Neural cell (in vitro differentiated cells): ENCODE measurements at regions not wholly inside any gene's neighbourhood (a gene's known extent, or its start where the extent isn't known, plus 50 kb on each side); places are given as distances from the start of the nearest gene placed in this dataset.

ENCODE experiments used
- H2AFZ ChIP-seq: fragments of 200-600, 300-800 bp; sonication (generic), shearing (Covaris generic); 2 replicates; pipeline ENCODE4 v1.6.0; 2014; ENCODE audit warnings: low read depth, mild to moderate bottlenecking, antibody characterized with exemption, low read length, moderate library complexity
- H3F3A ChIP-seq: fragments of 200-600 bp; shearing (Covaris generic); 2 replicates; pipeline ENCODE4 v1.6.1; 2016; ENCODE audit warnings: mild to moderate bottlenecking, moderate library complexity, mixed read lengths, antibody characterized with exemption, low read length; ENCODE audit not compliant: insufficient read depth, poor library complexity, severe bottlenecking
- H3K27ac ChIP-seq: fragments of 200-600, 300-800 bp; sonication (generic), shearing (Covaris generic); 2 replicates; pipeline ENCODE4 v1.5.1; 2014; ENCODE audit warnings: mild to moderate bottlenecking, low read length, moderate library complexity
- H3K27me3 ChIP-seq: fragments of 300-800, 200-600 bp; sonication (generic), shearing (Covaris generic); 2 replicates; pipeline ENCODE4 v1.6.0; 2014; ENCODE audit warnings: mild to moderate bottlenecking, low read depth, low read length, moderate library complexity; ENCODE audit not compliant: insufficient read depth
- H3K36me3 ChIP-seq: fragments of 300-800, 200-600 bp; sonication (generic), shearing (Covaris generic); 2 replicates; pipeline ENCODE4 v1.5.1; 2014; ENCODE audit warnings: mild to moderate bottlenecking, antibody characterized with exemption, low read length, moderate library complexity; ENCODE audit not compliant: insufficient read depth
- H3K4me2 ChIP-seq: fragments of 300-800, 200-600 bp; sonication (generic), shearing (Covaris generic); 2 replicates; pipeline ENCODE4 v1.6.0; 2014; ENCODE audit warnings: mild to moderate bottlenecking, low read length
- H3K4me3 ChIP-seq: fragments of 300-800, 200-600 bp; sonication (generic), shearing (Covaris generic); 2 replicates; pipeline ENCODE4 v1.5.1; 2014; ENCODE audit warnings: mild to moderate bottlenecking, low read length, moderate library complexity
- H3K79me2 ChIP-seq: fragments of 200-600 bp; shearing (Covaris generic); replicated peaks from 2 replicates; pipeline ENCODE4 v1.6.0; 2014; ENCODE audit warnings: mild to moderate bottlenecking, low read length, moderate library complexity; ENCODE audit not compliant: insufficient read depth
- H3K9ac ChIP-seq: fragments of 300-800, 200-600 bp; sonication (generic), shearing (Covaris generic); 2 replicates; pipeline ENCODE4 v1.6.1; 2016; ENCODE audit warnings: mild to moderate bottlenecking, low read length, mixed read lengths
- H3K9me2 ChIP-seq: fragments of 200-600 bp; shearing (Covaris generic); 2 replicates; pipeline ENCODE4 v1.6.1; 2016; ENCODE audit warnings: mild to moderate bottlenecking, low read length, mixed read lengths; ENCODE audit not compliant: insufficient read depth
- H3K9me3 ChIP-seq: fragments of 200-600, 300-800 bp; sonication (generic), shearing (Covaris generic); 2 replicates; pipeline ENCODE4 v1.6.1; 2016; ENCODE audit warnings: mild to moderate bottlenecking, mixed run types, low read length, moderate library complexity, mixed read lengths
- H4K20me1 ChIP-seq: fragments of 200-600 bp; shearing (Covaris generic); 2 replicates; pipeline ENCODE4 v1.6.1; 2016; ENCODE audit warnings: mild to moderate bottlenecking, mixed run types; ENCODE audit not compliant: insufficient read depth
- EP300 ChIP-seq: fragments of 450-650 bp; conservative IDR thresholded peaks from 2 replicates; pipeline ENCODE4 v1.6.1; 2014; ENCODE audit warnings: antibody characterized with exemption, mild to moderate bottlenecking, moderate library complexity; ENCODE audit not compliant: poor library complexity, severe bottlenecking
- EZH2 ChIP-seq: fragments of 200-600, 300-800 bp; shearing (Covaris generic), sonication (generic); IDR thresholded peaks from 2 replicates; pipeline ENCODE4 v1.6.1; 2014; ENCODE audit warnings: antibody characterized with exemption, low read length, borderline replicate concordance, mild to moderate bottlenecking; ENCODE audit not compliant: insufficient read depth, poor library complexity, severe bottlenecking
- MXI1 ChIP-seq: fragments of 450-650 bp; conservative IDR thresholded peaks from 2 replicates; pipeline ENCODE4 v1.6.1; 2014; ENCODE audit warnings: antibody characterized with exemption, mild to moderate bottlenecking; ENCODE audit not compliant: poor library complexity, severe bottlenecking
- POLR2AphosphoS5 ChIP-seq: IDR thresholded peaks from 2 replicates; pipeline ENCODE4 v1.6.1; 2012
- RAD21 ChIP-seq: fragments of 450-650 bp; conservative IDR thresholded peaks from 2 replicates; pipeline ENCODE4 v1.6.1; 2014; ENCODE audit warnings: antibody characterized with exemption, mild to moderate bottlenecking, moderate library complexity
- REST ChIP-seq: IDR thresholded peaks from 2 replicates; pipeline ENCODE4 v1.6.1; 2012; ENCODE audit warnings: borderline replicate concordance
- SMC3 ChIP-seq: fragments of 450-650 bp; conservative IDR thresholded peaks from 2 replicates; pipeline ENCODE4 v1.6.1; 2014; ENCODE audit warnings: antibody characterized with exemption, mild to moderate bottlenecking, moderate library complexity; ENCODE audit not compliant: poor library complexity
- TAF1 ChIP-seq: IDR thresholded peaks from 2 replicates; pipeline ENCODE4 v1.6.1; 2012; ENCODE audit warnings: low read depth
- TF ChIP-seq, protein P1 (sequence below): fragments of 450-650 bp; IDR thresholded peaks from 2 replicates; pipeline ENCODE4 v1.5.1; 2014; ENCODE audit warnings: antibody characterized with exemption, mild to moderate bottlenecking, moderate library complexity; ENCODE audit not compliant: poor library complexity, severe bottlenecking

- H3K79me2 ChIP-seq, result no peaks in the 10 kb centered on the region
- no peak overlapping the region for H3K4me3 ChIP-seq
- no peaks in the 10 kb centered on the region for H3K9me3 ChIP-seq
- no peaks in the 10 kb centered on the region for H3K27me3 ChIP-seq
- no peaks in the 10 kb centered on the region for H3F3A ChIP-seq
- no peak for TF ChIP-seq REST
- no peak for TF ChIP-seq RAD21
- no peak for TF ChIP-seq POLR2AphosphoS5
- TF ChIP-seq MXI1, result no peak
- TF ChIP-seq, protein P1, sequence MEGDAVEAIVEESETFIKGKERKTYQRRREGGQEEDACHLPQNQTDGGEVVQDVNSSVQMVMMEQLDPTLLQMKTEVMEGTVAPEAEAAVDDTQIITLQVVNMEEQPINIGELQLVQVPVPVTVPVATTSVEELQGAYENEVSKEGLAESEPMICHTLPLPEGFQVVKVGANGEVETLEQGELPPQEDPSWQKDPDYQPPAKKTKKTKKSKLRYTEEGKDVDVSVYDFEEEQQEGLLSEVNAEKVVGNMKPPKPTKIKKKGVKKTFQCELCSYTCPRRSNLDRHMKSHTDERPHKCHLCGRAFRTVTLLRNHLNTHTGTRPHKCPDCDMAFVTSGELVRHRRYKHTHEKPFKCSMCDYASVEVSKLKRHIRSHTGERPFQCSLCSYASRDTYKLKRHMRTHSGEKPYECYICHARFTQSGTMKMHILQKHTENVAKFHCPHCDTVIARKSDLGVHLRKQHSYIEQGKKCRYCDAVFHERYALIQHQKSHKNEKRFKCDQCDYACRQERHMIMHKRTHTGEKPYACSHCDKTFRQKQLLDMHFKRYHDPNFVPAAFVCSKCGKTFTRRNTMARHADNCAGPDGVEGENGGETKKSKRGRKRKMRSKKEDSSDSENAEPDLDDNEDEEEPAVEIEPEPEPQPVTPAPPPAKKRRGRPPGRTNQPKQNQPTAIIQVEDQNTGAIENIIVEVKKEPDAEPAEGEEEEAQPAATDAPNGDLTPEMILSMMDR, result no peak
- no peak for TF ChIP-seq SMC3
- TF ChIP-seq EP300, result no peak
- TF ChIP-seq EZH2, result no peak
- TF ChIP-seq TAF1, result no peak
- no peak overlapping the region for H3K9ac ChIP-seq
- no peak overlapping the region for H3K27ac ChIP-seq
- no peaks in the 10 kb centered on the region for H4K20me1 ChIP-seq
- no peaks in the 10 kb centered on the region for H3K9me2 ChIP-seq
- no peak overlapping the region for H3K4me2 ChIP-seq
- no peak overlapping the region for H2AFZ ChIP-seq
- no peaks in the 10 kb centered on the region for H3K36me3 ChIP-seq
These were observed 81.5 kb upstream of the NHSL1 start for GRCh38 chr6:138580801-138581200.

- Histone ChIP-seq H4K20me1 (no peaks in the 10 kb centered on the region), H2AFZ (no peak overlapping the region), H3K4me2 (no peak overlapping the region), H3K9ac (no peak overlapping the region), H3K4me3 (no peak overlapping the region), H3F3A (no peaks in the 10 kb centered on the region), H3K9me2 (no peaks in the 10 kb centered on the region), H3K36me3 (no peaks in the 10 kb centered on the region), H3K79me2 (no peaks in the 10 kb centered on the region), H3K9me3 (no peaks in the 10 kb centered on the region), H3K27ac (no peak overlapping the region), H3K27me3 (no peaks in the 10 kb centered on the region)
- TF ChIP-seq EP300, result no peak
- TF ChIP-seq POLR2AphosphoS5, result no peak
- no peak for TF ChIP-seq MXI1
- no peak for TF ChIP-seq RAD21
- no peak for TF ChIP-seq EZH2
These were observed 83.3 kb upstream of the NHSL1 start for GRCh38 chr6:138582573-138582972.

- Histone ChIP-seq H3K4me3 (no peak overlapping the region), H3F3A (no peaks in the 10 kb centered on the region), H3K36me3 (no peaks in the 10 kb centered on the region), H3K9me2 (no peaks in the 10 kb centered on the region), H2AFZ (no peak overlapping the region), H3K4me2 (no peak overlapping the region), H3K27me3 (no peaks in the 10 kb centered on the region), H3K27ac (no peak overlapping the region), H3K9ac (no peak overlapping the region), H3K9me3 (no peaks in the 10 kb centered on the region), H4K20me1 (no peaks in the 10 kb centered on the region), H3K79me2 (no peaks in the 10 kb centered on the region)
- TF ChIP-seq POLR2AphosphoS5 (no peak), MXI1 (no peak), TAF1 (no peak), REST (no peak)
These were observed 87.3 kb upstream of the NHSL1 start for GRCh38 chr6:138586638-138587037.
